ENCODE measurements at regions not wholly inside any gene's neighbourhood (a gene's known extent, or its start where the extent isn't known, plus 50 kb on each side); places are given as distances from the start of the nearest gene placed in this dataset.

- no peaks in the 10 kb centered on the region for H3K27me3 ChIP-seq (ENCODE audit: control insufficient read depth in 1 of 2, insufficient read depth in 1 of 2, low read length in 2 of 2)
- no peak overlapping the region for H4K8ac ChIP-seq (ENCODE audit: low read length)
- DNase-seq: peak; percentile 28
- H3K23ac ChIP-seq (ENCODE audit: low read length in 2 of 2): no peak overlapping the region
- no peak overlapping the region for H3K4me2 ChIP-seq (ENCODE audit: low read length, poor library complexity, severe bottlenecking)
- H2BK15ac ChIP-seq (ENCODE audit: low read depth, poor library complexity, severe bottlenecking): no peak overlapping the region
- H3K4me1 ChIP-seq (ENCODE audit: control insufficient read depth, insufficient read depth, low read depth, low read length): no peaks in the 10 kb centered on the region
- no peak overlapping the region for H3K27ac ChIP-seq (ENCODE audit: low read length, poor library complexity, severe bottlenecking)
- H2BK5ac ChIP-seq (ENCODE audit: low read depth, low read length, poor library complexity, severe bottlenecking): no peak overlapping the region
- 86% methylated on average over 2 of the region's 2 CpGs for WGBS
- no peaks in the 10 kb centered on the region for H3K36me3 ChIP-seq (ENCODE audit: control insufficient read depth in 1 of 2, insufficient read depth in 2 of 2, low read depth in 1 of 2, low read length in 2 of 2)
- no peak overlapping the region for H3K9ac ChIP-seq (ENCODE audit: low read length)
- H4K91ac ChIP-seq (ENCODE audit: low read length): no peak overlapping the region
- H2BK120ac ChIP-seq (ENCODE audit: low read depth, low read length): no peak overlapping the region
- H3K4ac ChIP-seq (ENCODE audit: low read depth in 1 of 2, low read length in 2 of 2): no peak overlapping the region
- H3K4me3 ChIP-seq (ENCODE audit: insufficient read depth in 1 of 2, low read depth in 1 of 2, low read length in 2 of 2): no peak overlapping the region
- H2AK5ac ChIP-seq (ENCODE audit: low read length, severe bottlenecking): no peak overlapping the region
- H3K9me3 ChIP-seq (ENCODE audit: control insufficient read depth, low read length): no peaks in the 10 kb centered on the region
- no peaks in the 10 kb centered on the region for H3K79me1 ChIP-seq (replicated peaks; ENCODE audit: low read length, poor library complexity, severe bottlenecking)
- no peak overlapping the region for H3K18ac ChIP-seq (ENCODE audit: low read depth in 1 of 2, low read length in 2 of 2)
- no peak overlapping the region for H3K14ac ChIP-seq (ENCODE audit: low read length in 2 of 2)
- no peak overlapping the region for H2AFZ ChIP-seq (ENCODE audit: low read depth, low read length)
- no peak overlapping the region for H2BK12ac ChIP-seq (ENCODE audit: low read length in 2 of 2)
These were observed 108.3 kb upstream of the RBPJ start for GRCh38 chr4:26212528-26212927.

DNA sequence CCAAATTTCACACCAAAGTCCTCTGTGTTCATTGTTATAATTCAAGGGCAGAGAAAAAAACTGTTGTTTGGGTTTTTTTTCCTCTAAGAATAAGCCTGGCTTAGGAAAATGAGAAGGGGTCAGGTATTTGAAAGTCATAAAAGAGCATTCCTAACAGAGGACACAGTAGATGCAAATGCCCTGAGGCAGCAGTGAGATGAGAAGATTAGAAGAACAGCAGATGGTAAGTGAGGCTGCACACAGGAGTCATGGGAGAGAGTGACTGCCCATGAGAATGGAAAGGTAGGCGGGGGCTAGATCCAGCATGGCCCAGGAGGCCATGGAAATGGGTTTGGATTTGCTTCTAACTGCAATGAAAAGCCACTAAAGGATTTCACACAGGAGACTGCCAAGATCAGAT, 107.5 kb upstream of the RBPJ start:
- WGBS: 96% methylated on average over 1 of the region's 1 CpG
- Histone ChIP-seq H2AFZ (ENCODE audit: low read depth, low read length) (no peak overlapping the region), H3K18ac (ENCODE audit: low read depth in 1 of 2, low read length in 2 of 2) (no peak overlapping the region), H2BK12ac (ENCODE audit: low read length in 2 of 2) (no peak overlapping the region), H3K27me3 (ENCODE audit: control insufficient read depth in 1 of 2, insufficient read depth in 1 of 2, low read length in 2 of 2) (no peaks in the 10 kb centered on the region), H3K4me3 (ENCODE audit: insufficient read depth in 1 of 2, low read depth in 1 of 2, low read length in 2 of 2) (no peak overlapping the region), H3K27ac (ENCODE audit: low read length, poor library complexity, severe bottlenecking) (no peak overlapping the region), H3K4me1 (ENCODE audit: control insufficient read depth, insufficient read depth, low read depth, low read length) (peaks cover 1% of the 10 kb centered on the region), H3K36me3 (ENCODE audit: control insufficient read depth in 1 of 2, insufficient read depth in 2 of 2, low read depth in 1 of 2, low read length in 2 of 2) (no peaks in the 10 kb centered on the region), H3K4me2 (ENCODE audit: low read length, poor library complexity, severe bottlenecking) (no peak overlapping the region), H4K8ac (ENCODE audit: low read length) (no peak overlapping the region), H3K14ac (ENCODE audit: low read length in 2 of 2) (no peak overlapping the region), H2BK15ac (ENCODE audit: low read depth, poor library complexity, severe bottlenecking) (no peak overlapping the region), H3K4ac (ENCODE audit: low read depth in 1 of 2, low read length in 2 of 2) (no peak overlapping the region), H2BK5ac (ENCODE audit: low read depth, low read length, poor library complexity, severe bottlenecking) (no peak overlapping the region), H3K9me3 (ENCODE audit: control insufficient read depth, low read length) (no peaks in the 10 kb centered on the region), H3K9ac (ENCODE audit: low read length) (no peak overlapping the region), H2BK120ac (ENCODE audit: low read depth, low read length) (no peak overlapping the region), H3K79me1 (replicated peaks; ENCODE audit: low read length, poor library complexity, severe bottlenecking) (no peaks in the 10 kb centered on the region), H3K23ac (ENCODE audit: low read length in 2 of 2) (no peak overlapping the region), H2AK5ac (ENCODE audit: low read length, severe bottlenecking) (no peak overlapping the region), H4K91ac (ENCODE audit: low read length) (no peak overlapping the region)
- no peak for DNase-seq

DNA sequence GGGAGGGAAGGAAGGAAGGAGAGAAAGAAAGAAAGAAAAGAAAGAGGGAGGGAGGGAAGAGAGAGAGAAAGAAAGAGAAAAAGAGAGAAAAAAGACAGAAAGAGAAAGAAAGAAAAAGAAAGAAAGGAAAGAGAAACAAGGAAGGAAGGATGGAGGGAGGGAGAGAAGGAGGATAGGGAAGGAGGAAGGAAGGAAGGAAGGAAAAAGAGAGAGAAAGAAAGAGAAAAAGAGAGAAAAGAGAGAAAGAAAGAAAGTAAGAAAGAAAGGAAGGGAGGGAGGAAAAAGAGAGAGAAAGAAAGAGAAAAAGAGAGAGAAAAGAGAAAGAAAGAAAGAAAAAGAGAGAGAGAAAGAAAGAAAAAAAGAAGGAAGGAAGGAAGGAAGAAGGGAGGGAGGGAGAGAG, 105.8 kb upstream of the RBPJ start:
- H3K36me3 ChIP-seq (ENCODE audit: control insufficient read depth in 1 of 2, insufficient read depth in 2 of 2, low read depth in 1 of 2, low read length in 2 of 2): no peaks in the 10 kb centered on the region
- H3K14ac ChIP-seq (ENCODE audit: low read length in 2 of 2): no peak overlapping the region
- H3K27ac ChIP-seq (ENCODE audit: low read length, poor library complexity, severe bottlenecking): no peak overlapping the region
- H3K18ac ChIP-seq (ENCODE audit: low read depth in 1 of 2, low read length in 2 of 2): no peak overlapping the region
- no peak overlapping the region for H2AK5ac ChIP-seq (ENCODE audit: low read length, severe bottlenecking)
- H2BK5ac ChIP-seq (ENCODE audit: low read depth, low read length, poor library complexity, severe bottlenecking): no peak overlapping the region
- no peak overlapping the region for H2AFZ ChIP-seq (ENCODE audit: low read depth, low read length)
- no peak overlapping the region for H4K91ac ChIP-seq (ENCODE audit: low read length)
- H3K9ac ChIP-seq (ENCODE audit: low read length): no peak overlapping the region
- peaks cover 7% of the 10 kb centered on the region for H3K4me1 ChIP-seq (ENCODE audit: control insufficient read depth, insufficient read depth, low read depth, low read length)
- no peak overlapping the region for H2BK12ac ChIP-seq (ENCODE audit: low read length in 2 of 2)
- H3K9me3 ChIP-seq (ENCODE audit: control insufficient read depth, low read length): no peaks in the 10 kb centered on the region
- no peak overlapping the region for H4K8ac ChIP-seq (ENCODE audit: low read length)
- no peak overlapping the region for H2BK15ac ChIP-seq (ENCODE audit: low read depth, poor library complexity, severe bottlenecking)
- H3K79me1 ChIP-seq (replicated peaks; ENCODE audit: low read length, poor library complexity, severe bottlenecking): no peaks in the 10 kb centered on the region
- H3K4ac ChIP-seq (ENCODE audit: low read depth in 1 of 2, low read length in 2 of 2): no peak overlapping the region
- no peak overlapping the region for H3K4me2 ChIP-seq (ENCODE audit: low read length, poor library complexity, severe bottlenecking)
- H3K23ac ChIP-seq (ENCODE audit: low read length in 2 of 2): no peak overlapping the region
- H3K4me3 ChIP-seq (ENCODE audit: insufficient read depth in 1 of 2, low read depth in 1 of 2, low read length in 2 of 2): no peak overlapping the region
- H2BK120ac ChIP-seq (ENCODE audit: low read depth, low read length): no peak overlapping the region
- DNase-seq: no peak
- no peaks in the 10 kb centered on the region for H3K27me3 ChIP-seq (ENCODE audit: control insufficient read depth in 1 of 2, insufficient read depth in 1 of 2, low read length in 2 of 2)

- H3K14ac ChIP-seq (ENCODE audit: low read length in 2 of 2): no peak overlapping the region
- H3K4me3 ChIP-seq (ENCODE audit: insufficient read depth in 1 of 2, low read depth in 1 of 2, low read length in 2 of 2): no peak overlapping the region
- H3K9me3 ChIP-seq (ENCODE audit: control insufficient read depth, low read length): no peaks in the 10 kb centered on the region
- no peak overlapping the region for H4K91ac ChIP-seq (ENCODE audit: low read length)
- no peak overlapping the region for H2BK15ac ChIP-seq (ENCODE audit: low read depth, poor library complexity, severe bottlenecking)
- H3K9ac ChIP-seq (ENCODE audit: low read length): no peak overlapping the region
- no peak overlapping the region for H4K8ac ChIP-seq (ENCODE audit: low read length)
- H2BK5ac ChIP-seq (ENCODE audit: low read depth, low read length, poor library complexity, severe bottlenecking): no peak overlapping the region
- H3K23ac ChIP-seq (ENCODE audit: low read length in 2 of 2): no peak overlapping the region
- H3K4me2 ChIP-seq (ENCODE audit: low read length, poor library complexity, severe bottlenecking): no peak overlapping the region
- H2AK5ac ChIP-seq (ENCODE audit: low read length, severe bottlenecking): no peak overlapping the region
- H2AFZ ChIP-seq (ENCODE audit: low read depth, low read length): no peak overlapping the region
- no peaks in the 10 kb centered on the region for H3K27me3 ChIP-seq (ENCODE audit: control insufficient read depth in 1 of 2, insufficient read depth in 1 of 2, low read length in 2 of 2)
- no peak overlapping the region for H2BK120ac ChIP-seq (ENCODE audit: low read depth, low read length)
- peaks cover 8% of the 10 kb centered on the region for H3K4me1 ChIP-seq (ENCODE audit: control insufficient read depth, insufficient read depth, low read depth, low read length)
- no peak overlapping the region for H2BK12ac ChIP-seq (ENCODE audit: low read length in 2 of 2)
- H3K4ac ChIP-seq (ENCODE audit: low read depth in 1 of 2, low read length in 2 of 2): no peak overlapping the region
- 90% methylated on average over 7 of the region's 7 CpGs for WGBS
- no peak overlapping the region for H3K18ac ChIP-seq (ENCODE audit: low read depth in 1 of 2, low read length in 2 of 2)
- DNase-seq: no peak
- no peak overlapping the region for H3K27ac ChIP-seq (ENCODE audit: low read length, poor library complexity, severe bottlenecking)
- no peaks in the 10 kb centered on the region for H3K36me3 ChIP-seq (ENCODE audit: control insufficient read depth in 1 of 2, insufficient read depth in 2 of 2, low read depth in 1 of 2, low read length in 2 of 2)
- no peaks in the 10 kb centered on the region for H3K79me1 ChIP-seq (replicated peaks; ENCODE audit: low read length, poor library complexity, severe bottlenecking)
These were observed 105.1 kb upstream of the RBPJ start for GRCh38 chr4:26215725-26216124.
